GM18505 (cell line): ENCODE measurements at regions not wholly inside any gene's neighbourhood (a gene's known extent, or its start where the extent isn't known, plus 50 kb on each side); places are given as distances from the start of the nearest gene placed in this dataset.

Experiments used
- ATAC-seq: cut with Tn5 transposase; IDR thresholded peaks from one replicate; pipeline ENCODE4 v1.9.1; 2021; ENCODE audit not compliant: unreplicated experiment
- POLR2A ChIP-seq: IDR thresholded peaks from 4 replicates; pipeline ENCODE4 v1.6.1; 2011; ENCODE audit warnings: borderline replicate concordance; ENCODE audit not compliant: insufficient read depth, insufficient read length; ENCODE audit errors: extremely low read depth

DNA sequence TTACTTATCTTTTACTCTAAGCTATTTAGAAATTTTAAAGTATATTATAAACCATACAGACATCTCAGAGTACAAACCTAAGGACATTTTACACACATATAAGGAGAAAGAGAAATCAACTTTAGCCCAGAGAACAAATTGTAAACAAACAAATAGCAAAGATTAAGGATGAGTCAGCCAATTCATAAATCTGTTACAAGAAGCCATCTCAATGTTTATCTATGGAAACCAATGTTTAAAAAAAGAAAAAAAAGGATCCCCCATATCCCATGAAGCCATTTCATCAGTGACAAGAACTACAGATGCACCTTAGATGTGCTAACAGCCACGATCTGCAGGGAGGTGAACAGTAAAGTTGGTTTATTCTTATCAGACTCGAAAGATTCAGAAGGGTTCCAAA is 437.1 kb downstream of the SHQ1 start:
- no peak for ATAC-seq
- no peak for TF ChIP-seq POLR2A

DNA sequence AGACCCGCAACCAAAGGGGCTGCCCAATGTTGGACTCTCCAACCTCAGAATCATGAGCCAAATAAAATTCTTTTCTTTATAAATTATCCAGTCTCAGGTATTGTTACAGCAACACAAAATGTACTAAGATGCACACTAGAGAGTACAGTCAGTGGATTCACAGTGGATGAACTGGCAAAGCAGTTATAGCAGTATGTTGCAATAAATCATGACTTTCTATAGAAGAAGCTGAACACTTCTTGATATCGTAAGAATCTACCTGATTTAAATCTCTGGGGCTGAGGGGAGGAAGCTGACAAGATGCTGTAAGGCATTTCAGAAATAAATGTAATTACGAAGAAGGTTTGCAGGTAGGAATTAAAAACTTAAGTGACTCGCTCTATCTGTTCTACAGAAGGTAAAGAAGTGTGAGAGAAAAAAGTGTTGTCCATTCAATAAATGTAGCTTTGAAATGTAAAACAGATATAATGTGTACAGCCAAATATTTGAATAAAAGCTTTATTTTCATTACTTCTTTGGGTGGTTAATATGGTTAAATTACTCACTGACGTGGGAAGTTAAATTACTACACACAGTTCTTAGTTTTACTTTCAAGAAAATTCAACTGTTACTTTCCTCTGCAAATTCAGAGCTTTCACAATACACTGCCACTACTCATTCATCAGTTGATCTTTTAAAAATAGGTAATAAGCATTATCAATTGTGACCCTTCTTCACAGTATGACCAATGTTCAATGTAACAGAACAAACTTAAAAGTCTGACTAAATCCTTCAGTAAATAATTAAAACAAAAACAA is 439.1 kb downstream of the SHQ1 start:
- TF ChIP-seq POLR2A: no peak
- ATAC-seq: no peak

- ATAC-seq: no peak
Observed at GRCh38 chr3:72407766-72408165, 440.5 kb downstream of the SHQ1 start.

GRCh38 chr3:72405943-72406566 is 442.2 kb downstream of the SHQ1 start:
- no peak for ATAC-seq
- TF ChIP-seq POLR2A: no peak

More at GRCh38 chr3:72407766-72408165, 440.5 kb downstream of the SHQ1 start:
- TF ChIP-seq POLR2A: no peak

DNA sequence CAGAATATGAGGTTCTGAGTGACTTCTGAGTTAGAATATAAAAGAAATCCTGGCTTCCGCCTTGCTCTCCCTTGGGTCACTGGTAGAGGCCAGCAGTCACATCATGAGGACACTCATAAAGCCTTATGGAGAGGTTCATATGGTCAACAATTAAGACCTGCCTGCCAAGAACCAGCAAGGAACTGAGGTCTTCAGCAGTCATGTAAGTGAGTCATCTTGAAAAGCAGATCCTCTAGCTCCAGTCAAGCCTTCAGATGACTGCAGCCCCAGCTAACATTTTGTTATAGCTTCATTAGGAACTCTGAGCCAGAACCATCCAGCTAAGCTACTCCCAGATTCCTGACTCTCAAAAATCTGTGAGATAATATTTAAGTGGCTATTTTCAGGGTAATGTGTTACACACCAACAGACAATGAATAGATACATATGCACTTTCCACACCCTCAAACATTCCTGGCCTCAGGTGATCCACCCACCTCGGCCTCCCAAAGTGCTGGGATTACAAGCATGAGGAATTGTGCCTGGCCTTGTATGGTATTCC is 447.2 kb downstream of the SHQ1 start:
- TF ChIP-seq POLR2A: no peak

GRCh38 chr3:72398781-72399180 is 449.5 kb downstream of the SHQ1 start:
- TF ChIP-seq POLR2A: no peak
- no peak for ATAC-seq

More for the DNA sequence above, 447.2 kb downstream of the SHQ1 start:
- ATAC-seq: no peak

DNA sequence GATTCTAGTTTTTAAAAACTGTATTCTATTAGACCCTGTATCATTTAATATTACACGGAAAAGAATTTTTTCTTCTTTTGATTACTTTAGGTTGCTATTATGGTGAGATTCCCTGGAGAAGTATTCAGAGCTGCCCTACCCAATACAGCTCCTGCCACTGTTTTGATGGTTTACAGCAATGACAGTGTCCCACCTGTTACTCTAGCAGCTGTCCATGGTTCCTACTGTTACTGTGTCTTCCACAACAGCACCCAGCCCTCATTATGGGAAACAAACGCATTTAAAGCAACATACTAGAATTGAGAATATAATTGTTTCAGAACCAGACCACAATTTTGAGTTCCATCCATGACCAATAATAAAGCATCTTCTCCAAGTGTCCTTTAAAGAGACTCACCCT is 450.7 kb downstream of the SHQ1 start:
- no peak for ATAC-seq
- TF ChIP-seq POLR2A: no peak

DNA sequence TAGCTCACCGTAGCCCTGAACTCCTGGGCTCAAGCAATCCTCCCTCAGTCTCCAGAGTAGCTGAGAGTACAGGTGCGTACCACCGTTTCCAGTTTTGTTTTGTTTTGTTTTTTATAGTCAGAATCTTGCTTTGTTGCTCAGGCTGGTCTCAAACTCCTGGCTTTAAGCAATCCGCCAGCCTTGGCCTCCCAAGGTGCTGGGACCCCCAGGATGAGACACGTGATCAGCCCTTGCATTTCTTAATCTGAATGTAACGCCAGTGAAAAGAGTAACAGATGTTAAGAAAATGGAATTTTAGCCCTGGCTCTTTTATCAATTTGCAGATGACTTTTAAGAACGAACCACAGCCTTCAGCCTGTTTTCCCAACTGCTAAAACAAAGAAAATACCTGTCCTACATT is 451.3 kb downstream of the SHQ1 start:
- ATAC-seq: no peak
- TF ChIP-seq POLR2A: no peak

- TF ChIP-seq POLR2A: no peak
- ATAC-seq: no peak
Observed at GRCh38 chr3:72395776-72396311, 452.4 kb downstream of the SHQ1 start.

DNA sequence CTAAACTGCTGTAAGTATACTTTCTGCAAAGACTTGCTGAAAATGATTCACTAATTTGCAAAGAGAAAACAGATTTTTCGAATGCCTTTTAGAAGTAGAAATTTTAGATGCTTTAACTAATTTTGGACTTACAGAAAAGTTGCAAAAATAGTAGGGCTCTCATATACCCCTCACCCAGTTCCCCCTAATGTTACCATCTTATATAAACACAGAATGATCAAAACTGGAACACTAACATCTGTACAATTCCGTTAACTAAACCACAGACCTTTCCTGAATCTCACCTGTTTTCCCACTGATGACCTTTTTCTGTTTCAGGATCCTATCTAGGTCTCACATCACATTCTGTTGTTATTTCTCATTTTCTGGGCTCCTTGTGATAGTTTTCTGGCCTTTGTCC is 454.8 kb downstream of the SHQ1 start:
- no peak for TF ChIP-seq POLR2A
- ATAC-seq: no peak

GRCh38 chr3:72391659-72392058 is 456.6 kb downstream of the SHQ1 start:
- ATAC-seq: no peak

GRCh38 chr3:72390841-72391240 is 457.4 kb downstream of the SHQ1 start:
- no peak for TF ChIP-seq POLR2A
- ATAC-seq: no peak

More at GRCh38 chr3:72391659-72392058, 456.6 kb downstream of the SHQ1 start:
- no peak for TF ChIP-seq POLR2A

GRCh38 chr3:72388644-72389043 is 459.6 kb downstream of the SHQ1 start:
- no peak for TF ChIP-seq POLR2A
- ATAC-seq: no peak

- no peak for ATAC-seq
- TF ChIP-seq POLR2A: no peak
Observed at GRCh38 chr3:72388117-72388516, 460.1 kb downstream of the SHQ1 start.

- no peak for TF ChIP-seq POLR2A
- no peak for ATAC-seq
Observed at GRCh38 chr3:72386327-72387000, 461.8 kb downstream of the SHQ1 start.
